ENCODE measurements at regions not wholly inside any gene's neighbourhood (a gene's known extent, or its start where the extent isn't known, plus 50 kb on each side); places are given as distances from the start of the nearest gene placed in this dataset.

GRCh38 chr3:118001380-118001779, 1033.3 kb downstream of the IGSF11 start:
- TF ChIP-seq POLR2A (IDR thresholded peaks at IDR 0.05) = no peak
- TF ChIP-seq CTCF (IDR thresholded peaks at IDR 0.05) = no peak

All from Peyer's patch (tissue), 4 donors.